HFF-Myc (cell line): ENCODE measurements at regions not wholly inside any gene's neighbourhood (a gene's known extent, or its start where the extent isn't known, plus 50 kb on each side); places are given as distances from the start of the nearest gene placed in this dataset.

Experiments used
- DNase-seq: peaks from one replicate; pipeline ENCODE4 v3.0.0-alpha.2; 2011; ENCODE audit warnings: low read depth; ENCODE audit errors: extremely low read depth
- H3K4me3 ChIP-seq: replicated peaks from 2 replicates; pipeline ENCODE4 v1.5.1; 2011; ENCODE audit warnings: low read depth, mild to moderate bottlenecking, control low read depth, low read length
- CTCF ChIP-seq: IDR thresholded peaks from 2 replicates; pipeline ENCODE4 v1.5.1; 2012; ENCODE audit warnings: mild to moderate bottlenecking, low read depth, low read length, control low read depth; ENCODE audit errors: missing control alignments

DNA sequence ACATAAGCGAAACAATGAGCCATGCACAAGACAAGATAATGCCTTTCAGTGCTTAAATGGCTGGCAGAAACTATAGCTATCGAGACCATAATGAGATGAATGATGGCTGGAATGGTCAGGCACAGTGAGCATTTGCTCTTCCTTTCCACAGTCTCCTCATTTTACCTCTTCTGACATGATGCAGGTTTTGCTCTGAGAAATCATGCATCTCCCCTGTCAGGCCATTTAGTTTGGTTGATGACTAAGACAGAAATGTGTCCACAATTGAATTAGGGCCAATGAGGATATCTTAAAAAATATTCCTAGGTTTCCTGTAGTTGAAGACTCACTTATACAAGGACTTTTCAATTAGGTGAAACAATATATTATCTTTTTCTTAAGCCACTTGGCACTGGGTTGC is 475.1 kb downstream of the TMEM232 start:
- DNase-seq = no peak

DNA sequence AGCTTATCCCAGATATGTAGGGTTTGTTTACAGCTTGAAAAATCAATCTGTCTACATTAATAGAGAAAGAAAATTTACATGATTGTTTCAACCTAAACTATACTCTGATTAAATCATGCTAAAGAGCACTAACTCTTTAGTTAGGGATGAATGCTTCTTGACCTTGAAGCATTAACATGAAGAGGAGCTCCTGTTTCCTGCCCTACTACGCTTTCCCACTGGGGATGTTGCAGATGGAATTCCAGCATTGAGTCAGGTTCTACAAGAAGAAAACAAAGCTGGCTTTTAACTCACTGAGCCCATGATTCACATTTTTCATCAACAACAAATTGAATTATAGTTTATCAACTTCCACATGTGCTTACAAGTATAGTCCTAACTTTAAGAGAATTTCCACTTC is 471.3 kb downstream of the TMEM232 start:
- DNase-seq = no peak
- no peak overlapping the region for H3K4me3 ChIP-seq
- no peak for TF ChIP-seq CTCF

More for the DNA sequence above, 475.1 kb downstream of the TMEM232 start:
- H3K4me3 ChIP-seq = no peak overlapping the region
- TF ChIP-seq CTCF = no peak

- TF ChIP-seq CTCF = no peak
- H3K4me3 ChIP-seq = no peak overlapping the region
- DNase-seq = no peak
Measured at GRCh38 chr5:110256298-110256697, 470.2 kb downstream of the TMEM232 start.

DNA sequence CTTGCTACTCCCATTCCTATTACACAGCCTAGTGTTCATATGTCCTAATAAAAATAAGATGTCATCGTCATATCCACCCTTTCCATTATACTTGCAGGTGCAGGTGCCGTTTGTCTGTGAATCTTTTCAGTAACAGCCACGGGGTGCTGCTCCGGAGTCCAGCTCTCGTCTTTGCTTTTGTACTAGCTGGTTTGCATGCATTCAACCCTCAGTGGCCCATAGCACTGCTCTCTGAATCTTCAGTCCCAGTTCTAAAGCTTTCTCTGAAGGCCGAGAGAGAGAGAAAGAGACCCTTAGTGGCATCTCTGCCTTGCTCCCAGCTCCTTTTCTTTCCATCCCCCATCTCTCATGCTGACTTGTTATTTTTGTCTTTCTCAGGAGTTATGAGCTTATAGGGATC is 468.5 kb downstream of the TMEM232 start:
- no peak overlapping the region for H3K4me3 ChIP-seq
- TF ChIP-seq CTCF = no peak
- DNase-seq = no peak

- peak; percentile 1 for DNase-seq
- no peak overlapping the region for H3K4me3 ChIP-seq
- TF ChIP-seq CTCF = no peak
Measured at GRCh38 chr5:110258460-110259216, 467.8 kb downstream of the TMEM232 start.

- TF ChIP-seq CTCF = no peak
- no peak overlapping the region for H3K4me3 ChIP-seq
- no peak for DNase-seq
Measured at GRCh38 chr5:110262749-110263148, 463.7 kb downstream of the TMEM232 start.

GRCh38 chr5:110264661-110265060 is 461.8 kb downstream of the TMEM232 start:
- no peak for DNase-seq
- TF ChIP-seq CTCF = no peak
- no peak overlapping the region for H3K4me3 ChIP-seq
